GM13976 (cell line): ENCODE measurements at regions not wholly inside any gene's neighbourhood (a gene's known extent, or its start where the extent isn't known, plus 50 kb on each side); places are given as distances from the start of the nearest gene placed in this dataset.

ENCODE experiments used
- DNase-seq: peaks from one replicate; pipeline ENCODE4 v3.0.0; 2012; ENCODE audit warnings: low spot score
- CTCF ChIP-seq: IDR thresholded peaks from 2 replicates; pipeline ENCODE4 v1.5.1; 2012; ENCODE audit warnings: borderline replicate concordance, mild to moderate bottlenecking; ENCODE audit not compliant: insufficient read depth; ENCODE audit errors: extremely low read depth, missing control alignments, control extremely low read depth
- in situ Hi-C: fragments of 300-500 bp; cut with MboI; formaldehyde crosslinking; loops from one replicate; pipeline ENCODE4 v1.12.0; 2022; ENCODE audit warnings: low sequenced_read_pairs, mixed read lengths, inconsistent platforms; ENCODE audit not compliant: unreplicated experiment

- no peak for TF ChIP-seq CTCF
- in situ Hi-C loops = no loop called here
- DNase-seq = no peak
These were observed 86.9 kb downstream of the ATP23 start for GRCh38 chr12:58028294-58028693.

- TF ChIP-seq CTCF = no peak
- in situ Hi-C loops = no loop called here
- no peak for DNase-seq
These were observed 87.9 kb downstream of the ATP23 start for GRCh38 chr12:58029260-58029659.

- no peak for DNase-seq
- in situ Hi-C loops = no loop called here
- TF ChIP-seq CTCF = no peak
These were observed 89.4 kb downstream of the ATP23 start for GRCh38 chr12:58030566-58031279.

- TF ChIP-seq CTCF = no peak
- in situ Hi-C loops = no loop called here
- DNase-seq = no peak
These were observed 90.8 kb downstream of the ATP23 start for GRCh38 chr12:58032156-58032555.

GRCh38 chr12:58033831-58034230, 92.5 kb downstream of the ATP23 start:
- TF ChIP-seq CTCF = no peak
- DNase-seq = no peak
- in situ Hi-C loops = no loop called here

GRCh38 chr12:58034311-58034710, 92.9 kb downstream of the ATP23 start:
- in situ Hi-C loops = no loop called here

More at GRCh38 chr12:58034311-58034710, 92.9 kb downstream of the ATP23 start:
- DNase-seq = no peak
- TF ChIP-seq CTCF = no peak
